CD4-positive, alpha-beta T cell treated with Interleukin-6 at 100 ng/mL for 8 hours (primary cell): ENCODE measurements at regions not wholly inside any gene's neighbourhood (a gene's known extent, or its start where the extent isn't known, plus 50 kb on each side); places are given as distances from the start of the nearest gene placed in this dataset.
"Not testable (repeated sequence)": the region's sequence is repeated elsewhere in the genome, so short reads cannot be mapped to it uniquely, and the experiment has no call there.

ENCODE experiments used
- DNase-seq: peaks from one replicate; pipeline ENCODE4 v3.0.0-alpha.2; 2020; ENCODE audit warnings: mixed read lengths, low spot score

DNA sequence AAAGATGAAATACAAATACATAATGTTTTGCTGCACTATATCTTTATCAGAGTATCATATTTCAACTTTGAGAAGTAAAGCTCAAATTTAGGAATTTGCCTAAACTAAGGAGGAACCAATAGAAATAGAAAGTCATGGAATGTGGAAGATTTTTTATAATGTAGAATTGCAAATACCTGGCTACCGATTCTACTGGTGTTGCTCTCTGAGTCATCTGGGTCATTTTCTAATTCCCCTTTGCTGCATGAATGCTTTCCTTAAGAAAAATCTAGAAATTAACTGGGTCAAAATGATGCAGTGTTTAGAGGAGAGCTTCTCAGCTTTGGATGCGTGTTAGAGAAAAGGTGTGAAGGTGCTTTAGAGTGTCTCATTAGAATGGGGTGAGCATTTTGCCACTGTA, 568.9 kb upstream of the ANKRD30A start:
- no peak for DNase-seq

DNA sequence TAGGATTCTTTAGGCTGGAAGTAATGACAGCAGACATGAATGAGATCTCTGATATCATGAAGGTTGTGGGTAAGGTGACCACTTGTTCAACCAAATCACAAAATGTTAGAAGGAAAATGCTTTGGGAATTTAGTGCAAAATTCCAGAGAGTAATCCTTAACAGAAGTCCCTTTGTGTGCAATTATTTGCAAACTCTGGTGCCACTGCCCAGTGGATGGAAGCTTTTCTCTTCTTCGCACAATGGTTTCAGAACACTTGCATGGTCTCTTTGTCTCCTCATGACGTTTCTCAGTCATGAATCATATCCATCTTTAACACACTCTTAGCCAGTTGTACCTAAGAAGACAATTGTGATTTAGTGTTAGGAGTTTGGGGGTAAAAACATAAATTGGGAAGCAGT, 570.4 kb upstream of the ANKRD30A start:
- DNase-seq, result no peak

DNA sequence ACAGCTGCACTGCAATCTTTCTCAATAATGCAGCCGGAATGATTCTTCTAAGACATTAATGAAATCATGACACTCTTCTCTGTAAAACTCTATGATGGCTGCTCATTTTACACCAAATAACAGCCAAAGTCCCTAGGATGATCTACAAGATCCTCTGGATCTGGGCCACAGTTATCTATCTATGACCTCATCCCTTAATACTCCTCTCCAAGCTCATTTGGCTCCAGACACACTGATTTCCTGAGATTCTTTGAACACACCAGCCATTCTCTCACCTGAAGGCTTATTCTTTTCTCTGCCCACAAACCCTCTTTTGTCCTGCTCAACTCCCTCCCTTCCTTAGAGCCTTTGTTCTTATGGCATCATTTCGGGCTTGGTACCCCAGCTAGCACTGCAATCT, 577.4 kb upstream of the ANKRD30A start:
- DNase-seq, result no peak

GRCh38 chr10:36542493-36542892, 582.9 kb upstream of the ANKRD30A start:
- DNase-seq, result no peak

DNA sequence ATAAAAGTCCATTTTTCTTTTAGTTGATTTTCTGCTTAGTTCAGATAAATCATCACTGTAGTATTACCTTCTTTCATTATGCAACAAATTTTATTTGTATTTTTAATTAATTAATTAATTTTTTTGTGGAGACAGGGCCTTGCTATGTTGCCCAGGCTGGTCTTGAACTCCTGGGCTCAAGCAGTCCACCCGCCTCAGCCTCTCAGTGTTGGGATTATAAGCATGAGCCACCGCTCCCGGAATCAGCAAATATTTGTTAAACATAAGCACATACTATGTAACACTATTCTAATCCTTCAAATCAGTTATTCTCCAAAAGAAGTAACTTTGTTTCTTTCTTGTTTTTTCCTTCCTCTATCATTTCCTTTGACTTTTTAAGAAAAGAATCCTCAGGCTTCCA, 584.8 kb upstream of the ANKRD30A start:
- no peak for DNase-seq

GRCh38 chr10:36538953-36539586, 586.3 kb upstream of the ANKRD30A start:
- no peak for DNase-seq

DNA sequence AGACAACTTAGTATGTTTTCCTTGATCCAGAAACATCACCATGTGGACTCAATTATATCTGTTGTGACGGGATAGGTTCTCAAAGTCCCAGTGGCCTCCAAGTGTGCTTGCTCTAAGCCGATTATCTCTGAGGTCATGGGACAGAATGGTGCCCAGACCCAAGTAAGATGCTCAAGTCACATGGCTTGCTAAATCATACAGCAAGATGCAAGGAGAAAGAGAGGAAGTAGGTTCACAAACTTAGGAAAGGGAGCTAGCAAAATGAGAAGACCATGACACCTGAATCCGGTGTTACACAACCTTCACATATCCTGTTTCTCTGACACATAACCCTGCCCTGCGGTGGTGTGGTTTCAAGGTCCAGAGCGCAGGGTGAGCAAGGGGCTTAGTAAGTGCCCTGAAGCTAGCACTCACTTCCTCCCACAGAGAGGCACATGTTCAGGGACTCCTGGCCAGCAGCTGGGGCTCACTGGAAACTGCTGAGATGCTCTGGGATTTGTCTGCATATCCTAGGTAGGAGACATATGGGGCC, 590.9 kb upstream of the ANKRD30A start:
- no peak for DNase-seq

DNA sequence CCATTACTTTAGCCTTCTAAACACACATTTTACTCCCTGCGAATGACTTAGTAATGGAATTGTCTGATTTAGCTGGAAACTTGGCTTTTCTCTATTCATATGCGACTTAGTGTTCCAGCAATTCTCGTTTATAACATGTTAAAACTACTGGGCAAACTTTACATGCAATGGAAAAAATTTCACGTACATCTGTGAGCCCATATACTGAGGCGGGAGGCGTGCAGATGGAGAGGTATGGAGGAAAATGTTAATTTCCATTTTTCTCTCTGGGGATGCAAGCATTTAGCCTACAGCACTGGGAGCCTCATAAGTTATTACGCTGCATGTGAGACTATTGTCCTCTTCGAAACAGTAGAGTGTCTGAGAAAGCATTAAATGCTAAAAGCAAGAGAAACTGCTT, 591.5 kb upstream of the ANKRD30A start:
- DNase-seq, result no peak

DNA sequence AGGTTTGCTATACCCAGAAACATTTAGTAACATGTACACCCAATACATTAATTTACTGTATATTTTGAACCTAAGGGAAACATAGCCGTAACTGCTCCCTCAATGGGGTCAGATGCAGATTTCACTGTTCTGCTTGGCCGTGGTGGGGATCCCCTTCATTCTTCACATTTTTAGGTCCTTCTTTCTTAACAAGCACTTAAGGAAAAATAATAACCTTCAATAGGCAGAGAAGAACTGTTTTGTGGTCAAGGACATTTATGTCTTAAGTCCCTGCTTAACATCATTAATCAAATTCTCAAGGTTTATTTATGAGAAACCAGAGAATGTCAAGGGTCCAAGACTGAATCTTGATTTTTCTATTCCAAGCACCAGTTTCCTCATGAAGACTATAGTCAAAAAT, 592.1 kb upstream of the ANKRD30A start:
- DNase-seq, result no peak

- DNase-seq, result no peak
Observed at GRCh38 chr10:36531621-36532020, 593.8 kb upstream of the ANKRD30A start.

- DNase-seq, result no peak
Observed at GRCh38 chr10:36526033-36526432, 599.4 kb upstream of the ANKRD30A start.

GRCh38 chr10:36524126-36524525, 601.3 kb upstream of the ANKRD30A start:
- not testable (repeated sequence) for DNase-seq

DNA sequence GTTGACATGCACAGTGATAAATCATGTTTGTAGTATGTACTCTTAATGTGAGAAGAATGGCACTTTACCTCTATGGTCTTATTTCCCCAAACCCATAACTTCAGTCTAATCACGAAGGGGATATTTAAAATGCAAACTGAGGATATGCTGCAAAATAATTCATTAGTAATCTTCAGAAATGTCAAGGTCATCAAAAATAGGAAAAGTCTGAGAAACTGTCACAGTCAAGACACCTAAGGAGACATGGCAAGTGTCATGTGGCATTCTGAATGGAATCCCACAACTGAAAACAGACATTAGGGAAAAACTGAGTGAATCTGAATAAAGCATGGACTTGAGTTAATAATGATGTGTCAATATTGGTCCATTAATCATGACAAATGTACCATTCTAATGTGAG, 605.5 kb upstream of the ANKRD30A start:
- no peak for DNase-seq

GRCh38 chr10:36516281-36516680, 609.1 kb upstream of the ANKRD30A start:
- no peak for DNase-seq

DNA sequence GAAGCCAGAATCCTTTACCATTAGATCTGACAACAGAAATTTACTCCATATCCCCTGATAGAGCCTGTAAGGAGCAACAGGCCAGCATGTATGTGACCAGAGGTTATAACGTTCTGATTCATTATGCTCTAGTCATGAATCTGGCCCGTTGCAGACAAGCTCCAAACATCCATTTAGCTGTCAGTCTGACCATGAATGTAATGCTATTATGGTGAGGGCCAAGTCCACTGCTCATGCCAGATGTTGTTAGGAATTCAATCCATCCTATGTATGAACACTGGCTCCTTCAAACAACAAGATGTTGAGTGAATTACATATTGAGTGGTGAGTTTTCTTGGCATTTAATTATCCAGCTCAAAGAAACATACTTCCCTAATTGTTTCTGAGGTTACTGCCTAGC, 610.1 kb upstream of the ANKRD30A start:
- no peak for DNase-seq

DNA sequence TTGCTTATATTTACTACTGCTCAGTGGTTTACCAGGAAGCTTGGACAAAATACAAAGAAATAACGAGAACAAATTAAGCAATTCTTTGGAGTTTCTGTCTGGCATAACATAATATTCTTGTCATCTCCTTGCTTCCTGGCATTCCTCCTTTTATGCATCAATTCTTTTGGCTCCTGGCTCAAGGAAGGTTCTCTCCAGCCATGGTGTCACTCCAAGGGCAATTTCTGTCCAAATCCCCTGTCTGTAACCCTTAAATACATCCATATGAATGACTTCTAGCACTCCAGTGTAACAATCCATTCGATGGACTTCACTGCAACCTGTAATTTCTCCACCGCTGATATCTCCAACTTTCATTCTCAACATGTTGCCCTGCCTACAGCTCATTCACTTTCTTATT, 617.7 kb upstream of the ANKRD30A start:
- no peak for DNase-seq

DNA sequence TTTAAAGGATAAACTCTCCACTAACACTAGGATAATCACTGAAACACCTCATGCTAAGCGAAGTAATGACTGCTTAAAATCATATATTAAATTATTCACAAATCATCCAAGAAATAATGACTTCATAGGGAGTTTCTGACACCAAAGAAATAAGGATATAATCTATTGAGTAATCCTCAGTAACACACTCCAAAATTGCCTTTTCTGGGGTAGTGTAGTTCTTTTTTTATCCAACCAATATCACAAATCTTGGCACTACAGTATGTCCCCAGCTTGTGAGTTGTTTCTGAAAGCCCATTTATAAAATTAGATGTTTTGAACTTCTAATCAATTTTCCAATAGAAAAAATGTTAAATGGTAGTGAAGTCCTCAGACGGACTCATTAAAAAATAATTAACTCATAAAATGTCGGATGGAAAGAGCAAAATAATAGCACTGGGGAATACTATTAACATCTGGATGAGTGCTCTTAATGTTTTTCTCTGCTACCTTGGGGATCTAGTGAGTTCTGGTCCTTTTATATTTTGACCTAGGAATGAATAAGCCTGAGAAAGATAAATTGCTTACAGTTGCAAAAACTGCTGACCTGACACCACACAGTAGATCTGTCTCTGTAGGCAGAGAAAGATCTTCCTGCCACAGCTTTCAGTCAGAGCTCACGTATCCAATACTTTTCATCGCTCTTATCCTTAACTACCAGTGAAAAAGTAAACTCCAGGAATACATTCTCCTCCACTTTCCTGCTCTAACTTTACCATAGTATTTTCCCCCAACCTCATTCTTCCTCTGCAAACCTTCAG, 618.5 kb upstream of the ANKRD30A start:
- DNase-seq, result no peak

- DNase-seq, result no peak
Observed at GRCh38 chr10:36506261-36506660, 619.1 kb upstream of the ANKRD30A start.

GRCh38 chr10:36504758-36505157, 620.6 kb upstream of the ANKRD30A start:
- no peak for DNase-seq

- no peak for DNase-seq
Observed at GRCh38 chr10:36500266-36500665, 625.1 kb upstream of the ANKRD30A start.

- no peak for DNase-seq
Observed at GRCh38 chr10:36499693-36500092, 625.7 kb upstream of the ANKRD30A start.

GRCh38 chr10:36496758-36497157, 628.6 kb upstream of the ANKRD30A start:
- DNase-seq, result no peak

DNA sequence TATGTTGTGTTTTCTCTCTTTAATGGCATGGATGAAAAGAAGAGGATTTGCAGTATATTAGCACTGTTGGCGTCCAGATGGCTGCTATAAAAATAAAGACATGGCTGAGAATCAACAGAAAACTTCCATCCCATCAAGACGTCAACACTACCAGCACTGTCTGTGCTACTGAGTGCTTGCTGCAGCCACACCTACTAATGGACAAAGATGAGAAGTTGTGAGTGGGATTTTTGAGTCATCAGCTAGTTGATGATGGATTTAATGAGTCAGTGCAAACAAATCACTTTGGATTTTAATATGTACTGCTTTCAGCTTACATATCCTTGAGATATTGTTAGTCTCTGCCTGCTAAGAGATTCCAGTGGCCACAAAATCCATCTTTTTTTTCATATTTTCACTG, 631.0 kb upstream of the ANKRD30A start:
- DNase-seq, result no peak

GRCh38 chr10:36493516-36493880, 631.9 kb upstream of the ANKRD30A start:
- no peak for DNase-seq
